ENCODE measurements at regions not wholly inside any gene's neighbourhood (a gene's known extent, or its start where the extent isn't known, plus 50 kb on each side); places are given as distances from the start of the nearest gene placed in this dataset.

GRCh38 chr22:48053973-48054372 is 1291.5 kb downstream of the TBC1D22A start:
- no peak for DNase-seq

- no peak for DNase-seq
These were observed 1291.0 kb downstream of the TBC1D22A start for GRCh38 chr22:48053486-48053885.

GRCh38 chr22:48052621-48052890 is 1290.1 kb downstream of the TBC1D22A start:
- no peak for DNase-seq

GRCh38 chr22:48051796-48052620 is 1289.6 kb downstream of the TBC1D22A start:
- no peak for DNase-seq

- no peak for DNase-seq
These were observed 1288.4 kb downstream of the TBC1D22A start for GRCh38 chr22:48050836-48051235.

- DNase-seq, result no peak
These were observed 1286.7 kb downstream of the TBC1D22A start for GRCh38 chr22:48049116-48049515.

GRCh38 chr22:48047722-48048500 is 1285.5 kb downstream of the TBC1D22A start:
- no peak for DNase-seq

- no peak for DNase-seq
These were observed 1282.9 kb downstream of the TBC1D22A start for GRCh38 chr22:48045369-48045768.

- DNase-seq, result peak in 32 of 56 donors; percentile 1 to 70 (median 26)
These were observed 1282.1 kb downstream of the TBC1D22A start for GRCh38 chr22:48044487-48045060.

- no peak for DNase-seq
These were observed 1281.1 kb downstream of the TBC1D22A start for GRCh38 chr22:48043581-48043980.

- DNase-seq, result no peak
These were observed 1280.4 kb downstream of the TBC1D22A start for GRCh38 chr22:48042621-48043395.

- no peak for DNase-seq
These were observed 1276.9 kb downstream of the TBC1D22A start for GRCh38 chr22:48039326-48039725.

- DNase-seq, result no peak
These were observed 1275.2 kb downstream of the TBC1D22A start for GRCh38 chr22:48037618-48038017.

- no peak for DNase-seq
These were observed 1273.4 kb downstream of the TBC1D22A start for GRCh38 chr22:48035897-48036296.

- DNase-seq, result no peak
These were observed 1269.1 kb downstream of the TBC1D22A start for GRCh38 chr22:48031589-48031988.

GRCh38 chr22:48025096-48025495 is 1262.6 kb downstream of the TBC1D22A start:
- no peak for DNase-seq

GRCh38 chr22:48021991-48022401 is 1259.5 kb downstream of the TBC1D22A start:
- no peak for DNase-seq

- no peak for DNase-seq
These were observed 1255.9 kb downstream of the TBC1D22A start for GRCh38 chr22:48018346-48018745.

GRCh38 chr22:48015701-48016100 is 1253.3 kb downstream of the TBC1D22A start:
- DNase-seq, result no peak

GRCh38 chr22:48004936-48005335 is 1242.5 kb downstream of the TBC1D22A start:
- DNase-seq, result no peak

GRCh38 chr22:48004038-48004437 is 1241.6 kb downstream of the TBC1D22A start:
- no peak for DNase-seq

GRCh38 chr22:48001101-48001500 is 1238.7 kb downstream of the TBC1D22A start:
- DNase-seq, result no peak
